ENCODE measurements at regions not wholly inside any gene's neighbourhood (a gene's known extent, or its start where the extent isn't known, plus 50 kb on each side); places are given as distances from the start of the nearest gene placed in this dataset.
"Not testable (repeated sequence)": the region's sequence is repeated elsewhere in the genome, so short reads cannot be mapped to it uniquely, and the experiment has no call there.

- no peak for DNase-seq
These were observed 62.0 kb upstream of the LMNTD1 start for GRCh38 chr12:25615119-25615518.

- DNase-seq, result no peak
These were observed 63.2 kb upstream of the LMNTD1 start for GRCh38 chr12:25616286-25616685.

GRCh38 chr12:25617991-25618390 lies 64.9 kb upstream of the LMNTD1 start:
- no peak for DNase-seq

GRCh38 chr12:25623816-25624215 lies 70.7 kb upstream of the LMNTD1 start:
- DNase-seq, result no peak

GRCh38 chr12:25625146-25625545 lies 72.1 kb upstream of the LMNTD1 start:
- DNase-seq, result no peak

- no peak for DNase-seq
These were observed 76.3 kb upstream of the LMNTD1 start for GRCh38 chr12:25629341-25629740.

GRCh38 chr12:25630735-25631515 lies 77.8 kb upstream of the LMNTD1 start:
- not testable (repeated sequence) for DNase-seq

GRCh38 chr12:25633149-25633548 lies 80.1 kb upstream of the LMNTD1 start:
- not testable (repeated sequence) for DNase-seq

GRCh38 chr12:25637752-25638151 lies 84.7 kb upstream of the LMNTD1 start:
- no peak for DNase-seq

- DNase-seq, result no peak
These were observed 86.3 kb upstream of the LMNTD1 start for GRCh38 chr12:25639406-25639805.

GRCh38 chr12:25644979-25645378 lies 91.9 kb upstream of the LMNTD1 start:
- DNase-seq, result no peak

GRCh38 chr12:25645427-25645826 lies 92.3 kb upstream of the LMNTD1 start:
- no peak for DNase-seq

- DNase-seq, result no peak
These were observed 98.8 kb upstream of the LMNTD1 start for GRCh38 chr12:25651931-25652330.

GRCh38 chr12:25652371-25652770 lies 99.3 kb upstream of the LMNTD1 start:
- DNase-seq, result no peak

- no peak for DNase-seq
These were observed 100.5 kb upstream of the LMNTD1 start for GRCh38 chr12:25653487-25654175.

GRCh38 chr12:25655702-25656101 lies 102.6 kb upstream of the LMNTD1 start:
- no peak for DNase-seq

GRCh38 chr12:25659621-25660020 lies 106.5 kb upstream of the LMNTD1 start:
- DNase-seq, result no peak

GRCh38 chr12:25670076-25671055 lies 117.3 kb upstream of the LMNTD1 start:
- no peak for DNase-seq

- no peak for DNase-seq
These were observed 122.7 kb upstream of the LMNTD1 start for GRCh38 chr12:25675808-25676207.

- DNase-seq, result no peak
These were observed 124.3 kb upstream of the LMNTD1 start for GRCh38 chr12:25677232-25677937.

- no peak for DNase-seq
These were observed 128.5 kb upstream of the LMNTD1 start for GRCh38 chr12:25681580-25681979.

- DNase-seq, result no peak
These were observed 129.3 kb upstream of the LMNTD1 start for GRCh38 chr12:25682421-25682820.
